GM12878 (cell line): ENCODE measurements at regions not wholly inside any gene's neighbourhood (a gene's known extent, or its start where the extent isn't known, plus 50 kb on each side); places are given as distances from the start of the nearest gene placed in this dataset.

Source experiments
- ATAC-seq: fragments of 200-7000 bp; cut with Tn5 transposase; 3 replicates; pipeline ENCODE4 v1.9.1; 2020; ENCODE audit warnings: mild to moderate bottlenecking, moderate library complexity
- BruUV-seq: library from RNA; stranded (reverse); fragments of 400-500 nt; replicated peaks from 2 replicates; lab custom pipeline; 2021; lab: Mats Ljungman, UMichigan
- CTCF ChIA-PET: fragments of 300-600 bp; sonication (Branson Sonifier 250); formaldehyde crosslinking; extraction: SDS; loops from one replicate; lab custom pipeline; 2021; ENCODE audit warnings: inconsistent platforms; lab: Yijun Ruan, JAX
- POLR2A ChIA-PET: fragments of 350-600 bp; formaldehyde crosslinking; extraction: SDS; loops from one replicate; lab custom pipeline; 2021; ENCODE audit warnings: inconsistent platforms; lab: Charles Lee
- RAD21 ChIA-PET: fragments of 300-600 bp; sonication (Branson Sonifier 250); formaldehyde crosslinking; loops from one replicate; lab custom pipeline; 2023; ENCODE audit warnings: antibody characterized with exemption; ENCODE audit not compliant: unreplicated experiment; lab: Charles Lee
- SMC1A ChIA-PET: fragments of 300-600 bp; sonication (Branson Sonifier 250); formaldehyde crosslinking; loops from one replicate; lab custom pipeline; 2023; ENCODE audit not compliant: unreplicated experiment, uncharacterized antibody; lab: Charles Lee
- DNase-seq: peaks from one replicate; pipeline ENCODE4 v3.0.0-alpha.2; 2011; ENCODE audit warnings: low read depth, low spot score
- FAIRE-seq: peaks from 3 replicates; lab custom pipeline; 2011; peaks lifted over from hg19 to GRCh38; lab: Jason Lieb, UNC
- H2AFZ ChIP-seq: 2 replicates; pipeline ENCODE4 v1.6.0; 2011; ENCODE audit warnings: low read depth, low read length, control low read depth; ENCODE audit not compliant: control insufficient read depth
- H3K27ac ChIP-seq: 2 replicates; pipeline ENCODE4 v1.5.1; 2011; ENCODE audit warnings: control low read depth; ENCODE audit not compliant: control insufficient read depth, insufficient read depth
- H3K27me3 ChIP-seq, 2 experiments: replicated peaks in 1 of 2; 2 replicates each; pipeline versions ENCODE4 v1.6.0 to v1.6.1; 2011; ENCODE audit warnings: low read length in 1 of 2; ENCODE audit not compliant: control insufficient read depth in 2 of 2, insufficient read depth in 2 of 2
- H3K36me3 ChIP-seq, 2 experiments: 2 replicates each; pipeline ENCODE4 v1.5.1; 2011; ENCODE audit warnings: low read length in 1 of 2; ENCODE audit not compliant: control insufficient read depth in 2 of 2, insufficient read depth in 2 of 2
- H3K4me1 ChIP-seq: 2 replicates; pipeline ENCODE4 v1.6.1; 2011; ENCODE audit warnings: mild to moderate bottlenecking, low read length, moderate library complexity, mixed read lengths; ENCODE audit not compliant: control insufficient read depth, insufficient read depth
- H3K4me2 ChIP-seq: 2 replicates; pipeline ENCODE4 v1.6.0; 2011; ENCODE audit warnings: control low read depth; ENCODE audit not compliant: control insufficient read depth, insufficient read depth
- H3K4me3 ChIP-seq: fragments of 200-600 bp; sonication (generic); 2 replicates; pipeline ENCODE4 v1.5.1; 2016
- H3K79me2 ChIP-seq: 2 replicates; pipeline ENCODE4 v1.6.0; 2011; ENCODE audit warnings: low read length; ENCODE audit not compliant: control insufficient read depth, insufficient read depth
- H3K9ac ChIP-seq: 2 replicates; pipeline ENCODE4 v1.8.0; 2011; ENCODE audit warnings: low read length, control low read depth, mixed read lengths; ENCODE audit not compliant: control insufficient read depth, insufficient read depth
- H3K9me3 ChIP-seq: replicated peaks from 3 replicates; pipeline ENCODE4 v1.5.1; 2011; ENCODE audit warnings: mild to moderate bottlenecking, low read length; ENCODE audit not compliant: control insufficient read depth, insufficient read depth
- H4K20me1 ChIP-seq: 2 replicates; pipeline ENCODE4 v1.6.0; 2011; ENCODE audit not compliant: control insufficient read depth, insufficient read depth
- CEBPZ ChIP-seq: fragments of 150-350 bp; IDR thresholded peaks from 2 replicates; pipeline ENCODE4 v1.6.1; 2016; ENCODE audit warnings: low read depth, low read length
- E2F4 ChIP-seq: IDR thresholded peaks from 2 replicates; pipeline ENCODE4 v1.6.1; 2012; ENCODE audit warnings: low read depth, low read length, improper control_type of control experiment
- EGR1 ChIP-seq, 2 experiments: IDR thresholded peaks; 1 replicate in 1 of 2; 2 replicates in 1 of 2; pipeline ENCODE4 v1.6.1; 2011 to 2012; ENCODE audit warnings: low read depth in 2 of 2, low read length in 2 of 2, borderline replicate concordance in 1 of 2, mild to moderate bottlenecking in 1 of 2, moderate library complexity in 1 of 2
- ELK1 ChIP-seq: IDR thresholded peaks from 2 replicates; pipeline ENCODE4 v1.6.1; 2012; ENCODE audit warnings: low read depth, low read length, improper control_type of control experiment
- KDM1A ChIP-seq: fragments of 200-600 bp; sonication (generic); IDR thresholded peaks from 2 replicates; pipeline ENCODE4 v1.6.1; 2016; ENCODE audit warnings: borderline replicate concordance
- PKNOX1 ChIP-seq: fragments of 450-650 bp; IDR thresholded peaks from 2 replicates; pipeline ENCODE4 v1.6.1; 2016; ENCODE audit warnings: mild to moderate bottlenecking
- SREBF1 ChIP-seq: IDR thresholded peaks from 2 replicates; pipeline ENCODE4 v1.6.1; 2012; ENCODE audit warnings: mild to moderate bottlenecking, low read length
- TBL1XR1 ChIP-seq: IDR thresholded peaks from 2 replicates; pipeline ENCODE4 v1.6.1; 2012; ENCODE audit warnings: low read depth, low read length, improper control_type of control experiment
- ZNF217 ChIP-seq: fragments of 450-650 bp; IDR thresholded peaks from 2 replicates; pipeline ENCODE4 v1.6.1; 2017; ENCODE audit warnings: antibody characterized with exemption, mild to moderate bottlenecking
- in situ Hi-C: fragments of 300-500 bp; cut with MboI; formaldehyde crosslinking; loops from 9 replicates; pipeline ENCODE4 v1.14.3; 2018; ENCODE audit warnings: mixed read lengths
- intact Hi-C: fragments of 100-400 bp; cut with micrococcal nuclease; formaldehyde crosslinking; loops from one replicate; pipeline ENCODE4 v1.14.2; 2022; ENCODE audit not compliant: unreplicated experiment

- TF ChIP-seq ELK1 = no peak
Measured at GRCh38 chr4:22884157-22884556, 191.4 kb downstream of the GBA3 start (continued).

- Histone ChIP-seq H3K79me2 (no peaks in the 10 kb centered on the region), H3K27me3 (no peaks in the 10 kb centered on the region), H3K9me3 (no peaks in the 10 kb centered on the region), H3K4me3 (no peak overlapping the region), H3K9ac (no peak overlapping the region), H2AFZ (no peak overlapping the region), H3K27ac (no peak overlapping the region), H3K36me3 (no peaks in the 10 kb centered on the region), H3K4me1 (no peaks in the 10 kb centered on the region), H4K20me1 (no peaks in the 10 kb centered on the region), H3K4me2 (no peak overlapping the region)
- intact Hi-C loops (no loop called here), in situ Hi-C loops (no loop called here)
- FAIRE-seq = no peak
- TF ChIP-seq ZNF217 (no peak), SREBF1 (no peak), PKNOX1 (no peak), CEBPZ (no peak), KDM1A (no peak), EGR1 (IDR thresholded peaks at IDR 0.05; ENCODE audit: borderline replicate concordance in 1 of 2, low read depth in 2 of 2, low read length in 2 of 2) (no peak), E2F4 (no peak), TBL1XR1 (no peak)
- RAD21 ChIA-PET = interaction anchor here (1.2 kb wide), 1 partner anchor 14 kb away, joined by 3 read pairs; no protein-coding TSS in a partner anchor
- no peak for ATAC-seq
- SMC1A ChIA-PET = no interaction called here
- POLR2A ChIA-PET = no interaction called here
- CTCF ChIA-PET = interaction anchor here (1.1 to 1.8 kb wide), 3 partner anchors 16 to 189 kb away, joined by 3 to 8 read pairs (median 3); partner anchors contain the start of gene GBA3
- DNase-seq = no peak
- BruUV-seq = no TSS peak
Measured at GRCh38 chr4:22881411-22881810, 188.7 kb downstream of the GBA3 start.
